A673 (cell line): ENCODE measurements at regions not wholly inside any gene's neighbourhood (a gene's known extent, or its start where the extent isn't known, plus 50 kb on each side); places are given as distances from the start of the nearest gene placed in this dataset.

Experiments used
- EZH2 ChIP-seq: fragments of 200-600 bp; sonication (generic); IDR thresholded peaks from 2 replicates; pipeline ENCODE4 v1.6.1; 2017; ENCODE audit warnings: borderline replicate concordance, low read depth, mild to moderate bottlenecking, mixed read lengths, antibody characterized with exemption, low read length; ENCODE audit not compliant: poor library complexity, severe bottlenecking
- TF ChIP-seq, protein P1 (sequence below): fragments of 300-800, 200-600 bp; sonication (generic); conservative IDR thresholded peaks from 2 replicates; pipeline ENCODE4 v1.5.1; 2017; ENCODE audit warnings: low read depth, mild to moderate bottlenecking, antibody characterized with exemption, low read length, moderate library complexity, mixed read lengths

DNA sequence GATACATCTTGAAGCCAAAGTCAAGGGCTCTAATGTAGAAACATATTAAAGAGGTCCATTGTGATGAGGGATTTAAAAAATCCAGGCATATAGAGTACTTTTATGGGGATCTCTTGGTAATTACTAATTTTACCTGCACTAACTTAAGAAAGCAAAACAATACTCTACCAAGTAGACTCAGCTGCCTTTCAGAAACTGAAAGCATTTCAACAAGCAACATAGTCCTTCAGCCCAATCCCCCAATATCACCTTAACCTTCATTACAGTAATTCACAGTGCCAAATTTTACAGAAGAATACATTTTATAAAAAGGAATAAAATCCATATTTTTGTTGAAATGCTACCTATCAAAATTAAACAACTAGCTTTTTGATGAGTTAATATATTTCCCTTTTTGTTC lies 422.9 kb downstream of the DTHD1 start:
- no peak for TF ChIP-seq EZH2
- TF ChIP-seq, protein P1, sequence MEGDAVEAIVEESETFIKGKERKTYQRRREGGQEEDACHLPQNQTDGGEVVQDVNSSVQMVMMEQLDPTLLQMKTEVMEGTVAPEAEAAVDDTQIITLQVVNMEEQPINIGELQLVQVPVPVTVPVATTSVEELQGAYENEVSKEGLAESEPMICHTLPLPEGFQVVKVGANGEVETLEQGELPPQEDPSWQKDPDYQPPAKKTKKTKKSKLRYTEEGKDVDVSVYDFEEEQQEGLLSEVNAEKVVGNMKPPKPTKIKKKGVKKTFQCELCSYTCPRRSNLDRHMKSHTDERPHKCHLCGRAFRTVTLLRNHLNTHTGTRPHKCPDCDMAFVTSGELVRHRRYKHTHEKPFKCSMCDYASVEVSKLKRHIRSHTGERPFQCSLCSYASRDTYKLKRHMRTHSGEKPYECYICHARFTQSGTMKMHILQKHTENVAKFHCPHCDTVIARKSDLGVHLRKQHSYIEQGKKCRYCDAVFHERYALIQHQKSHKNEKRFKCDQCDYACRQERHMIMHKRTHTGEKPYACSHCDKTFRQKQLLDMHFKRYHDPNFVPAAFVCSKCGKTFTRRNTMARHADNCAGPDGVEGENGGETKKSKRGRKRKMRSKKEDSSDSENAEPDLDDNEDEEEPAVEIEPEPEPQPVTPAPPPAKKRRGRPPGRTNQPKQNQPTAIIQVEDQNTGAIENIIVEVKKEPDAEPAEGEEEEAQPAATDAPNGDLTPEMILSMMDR: no peak
